ENCODE measurements at regions not wholly inside any gene's neighbourhood (a gene's known extent, or its start where the extent isn't known, plus 50 kb on each side); places are given as distances from the start of the nearest gene placed in this dataset.

DNA sequence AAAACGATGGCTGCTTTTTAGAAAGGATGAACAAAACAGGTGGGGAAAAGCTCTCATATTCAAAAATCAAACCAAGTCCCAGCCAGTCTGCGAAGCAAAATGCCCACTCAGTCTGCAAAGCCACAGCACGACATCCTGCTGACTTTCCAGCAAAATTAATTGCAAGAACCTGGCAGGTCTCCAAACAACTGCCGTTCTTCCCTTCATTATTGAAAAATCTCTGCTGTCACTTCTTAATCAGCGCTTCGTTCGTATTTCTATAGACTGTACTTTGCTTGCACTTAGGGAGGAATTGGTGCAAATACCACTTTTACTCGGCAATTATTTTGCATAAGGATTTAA, 222.4 kb downstream of the CBLN4 start:
- DNase-seq: no peak

DNA sequence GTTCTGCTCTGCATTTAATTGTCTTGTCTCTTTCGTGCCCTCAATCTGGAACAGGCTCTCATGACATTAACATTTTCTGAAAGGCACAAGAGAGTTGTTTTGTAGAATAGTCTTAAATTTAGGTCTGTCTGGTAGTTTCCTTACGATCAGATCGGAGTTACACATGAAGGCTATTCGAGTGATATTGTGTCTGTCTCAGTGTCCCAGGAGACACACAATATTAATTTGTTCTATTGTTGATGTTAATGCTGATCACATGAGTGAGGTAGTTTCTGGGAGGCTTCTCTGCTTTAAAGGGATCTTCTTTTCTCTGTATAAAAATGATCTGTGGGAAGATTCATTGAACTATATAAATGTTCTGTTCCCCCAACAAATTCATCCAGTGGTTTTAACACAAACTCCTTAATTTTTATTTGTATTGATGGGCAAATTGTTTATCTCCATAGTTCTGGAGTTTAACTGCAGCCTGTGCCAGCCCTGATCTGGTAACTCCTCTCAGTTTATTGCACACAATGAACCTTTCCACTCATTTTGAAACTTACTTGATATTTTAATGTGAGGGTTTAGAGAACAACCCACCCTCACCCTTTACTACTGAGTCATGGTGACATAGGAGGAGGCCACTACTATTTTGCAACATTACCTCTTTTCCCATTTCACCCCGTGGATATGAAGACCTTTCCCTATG, 223.0 kb downstream of the CBLN4 start:
- DNase-seq: no peak

DNA sequence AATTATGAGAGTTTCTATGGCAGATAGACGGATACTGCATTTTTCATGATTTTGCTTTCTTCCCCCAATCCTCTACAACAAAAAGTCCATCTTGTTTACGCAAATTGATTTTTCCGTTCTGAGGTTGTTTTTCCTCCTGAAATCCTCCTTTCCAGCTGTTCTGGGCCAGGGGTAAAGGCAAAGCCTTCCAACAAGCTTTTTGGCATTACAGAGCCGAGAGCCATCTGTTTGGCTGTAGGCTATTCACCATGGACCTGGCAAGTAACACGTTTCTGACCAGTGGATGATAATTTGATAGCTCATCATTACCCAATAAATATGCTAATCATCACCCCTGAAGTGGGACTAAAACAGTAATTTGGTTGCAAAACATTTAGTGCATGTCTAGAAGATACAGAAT, 226.5 kb downstream of the CBLN4 start:
- no peak for DNase-seq

DNA sequence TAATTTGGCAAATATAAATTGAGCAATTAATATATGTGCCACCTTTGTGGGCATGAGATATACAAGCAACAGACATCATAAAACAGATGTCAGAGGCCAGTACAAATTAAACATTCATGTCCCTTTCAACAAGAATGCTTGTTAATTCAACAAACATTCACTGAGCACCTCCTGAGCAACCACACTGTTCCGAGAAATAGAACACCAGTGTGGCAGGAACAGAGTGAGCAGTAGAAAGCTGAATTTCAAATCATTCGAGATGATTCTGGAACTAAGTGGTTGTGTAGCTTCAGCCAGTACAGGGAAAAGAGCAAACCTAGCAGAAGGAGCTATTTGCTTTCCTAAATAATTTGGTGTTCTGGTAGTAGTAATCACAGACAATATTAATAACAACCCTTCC, 227.7 kb downstream of the CBLN4 start:
- DNase-seq: no peak

DNA sequence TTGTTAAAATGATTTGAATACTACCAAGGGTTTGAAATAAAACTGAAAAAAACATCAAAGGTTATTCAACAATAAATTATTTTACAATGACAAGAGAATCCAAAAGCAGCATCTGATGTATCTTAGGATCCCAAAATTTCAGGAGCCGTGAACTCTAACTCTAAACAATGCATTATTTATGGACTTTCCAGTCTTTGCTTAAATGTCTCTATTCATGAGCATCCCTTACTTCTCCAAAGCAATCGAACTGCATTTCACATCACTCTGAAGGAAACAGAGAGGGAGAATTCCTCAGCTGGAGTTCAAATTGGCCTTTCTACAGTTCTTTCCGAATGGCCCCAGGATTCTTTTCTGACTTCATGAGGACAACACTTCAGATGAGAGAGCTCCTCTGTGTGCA, 229.1 kb downstream of the CBLN4 start:
- DNase-seq: no peak

GRCh38 chr20:55774628-55775027, 230.7 kb downstream of the CBLN4 start:
- DNase-seq: no peak

GRCh38 chr20:55761797-55762196, 243.5 kb downstream of the CBLN4 start:
- DNase-seq: no peak

DNA sequence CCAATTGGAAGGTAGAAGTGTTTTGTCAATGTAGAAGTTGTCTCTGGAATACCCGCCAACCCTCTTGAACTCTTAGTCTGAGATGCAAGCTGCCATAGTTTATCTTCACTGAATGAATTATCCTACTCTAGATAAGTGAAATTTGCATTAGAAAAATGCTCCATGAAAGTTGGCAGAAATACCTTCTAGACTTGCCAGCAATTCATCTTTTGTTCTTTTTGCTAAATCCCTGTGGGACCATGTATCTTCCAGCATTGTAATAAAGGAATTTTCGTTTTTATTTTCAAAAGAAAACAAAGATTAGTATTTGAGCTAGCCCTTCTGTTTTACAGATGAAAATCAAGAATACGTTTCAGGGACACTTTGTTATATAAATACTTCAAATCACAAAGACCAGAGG, 244.2 kb downstream of the CBLN4 start:
- DNase-seq: no peak

- no peak for DNase-seq
Observed at GRCh38 chr20:55760586-55760985, 244.7 kb downstream of the CBLN4 start.

- no peak for DNase-seq
Observed at GRCh38 chr20:55755861-55756260, 249.5 kb downstream of the CBLN4 start.

DNA sequence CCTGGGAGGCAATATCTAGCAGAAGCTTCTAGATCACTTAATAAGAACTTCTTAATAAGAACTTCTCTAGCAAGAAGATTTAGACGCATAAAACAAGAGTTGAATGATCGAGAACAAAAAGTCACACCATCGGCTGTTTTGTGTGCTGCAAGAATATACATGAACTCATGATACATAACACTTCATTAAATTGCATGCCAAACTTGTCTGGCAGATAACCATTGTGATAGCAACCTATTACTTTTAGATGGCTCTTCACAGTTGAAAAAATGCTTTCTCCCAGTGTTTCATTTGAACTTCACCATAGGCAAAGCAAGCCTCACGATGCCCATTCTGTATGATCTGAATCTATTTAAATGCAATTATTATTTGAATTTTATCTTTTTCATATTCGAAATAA, 249.9 kb downstream of the CBLN4 start:
- no peak for DNase-seq

DNA sequence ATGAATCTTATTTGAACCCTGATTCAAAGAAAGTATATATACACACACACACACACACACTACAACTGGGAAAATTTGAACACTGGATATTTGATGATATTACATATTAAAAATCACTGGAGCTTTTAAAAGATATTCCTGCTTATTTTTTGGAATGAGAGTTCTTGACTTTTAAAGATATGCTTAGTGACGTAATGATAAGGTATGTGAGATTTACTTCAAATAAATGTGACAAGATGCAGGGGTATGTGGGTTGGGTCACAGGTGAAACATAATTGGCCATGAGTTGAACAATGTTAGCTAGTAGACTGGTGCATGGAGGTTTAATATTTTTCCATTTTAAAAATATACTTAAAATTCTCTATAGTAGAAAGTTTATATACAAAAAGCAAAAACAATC, 258.6 kb downstream of the CBLN4 start:
- DNase-seq: no peak

- DNase-seq: no peak
Observed at GRCh38 chr20:55745840-55746239, 259.5 kb downstream of the CBLN4 start.

DNA sequence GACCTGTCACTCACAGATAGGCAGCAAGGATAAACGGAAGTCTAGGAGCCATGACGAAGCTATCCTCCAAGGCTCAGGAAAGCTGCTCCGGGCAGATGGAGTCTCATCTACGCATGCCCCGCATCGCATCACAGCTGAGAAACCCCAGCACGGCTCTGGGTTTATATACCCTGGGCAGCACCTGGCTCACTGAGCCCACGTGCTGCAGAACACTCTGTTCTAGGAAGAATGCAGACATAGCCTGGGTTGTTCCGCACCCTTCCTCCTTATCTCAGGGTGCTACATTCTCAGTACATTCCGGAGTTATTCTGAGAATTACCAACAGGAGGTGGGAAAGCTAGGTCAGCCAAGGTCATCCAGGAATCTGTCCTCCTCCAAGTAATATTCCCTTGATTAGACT, 260.4 kb downstream of the CBLN4 start:
- no peak for DNase-seq

- DNase-seq: no peak
Observed at GRCh38 chr20:55741801-55742200, 263.5 kb downstream of the CBLN4 start.

DNA sequence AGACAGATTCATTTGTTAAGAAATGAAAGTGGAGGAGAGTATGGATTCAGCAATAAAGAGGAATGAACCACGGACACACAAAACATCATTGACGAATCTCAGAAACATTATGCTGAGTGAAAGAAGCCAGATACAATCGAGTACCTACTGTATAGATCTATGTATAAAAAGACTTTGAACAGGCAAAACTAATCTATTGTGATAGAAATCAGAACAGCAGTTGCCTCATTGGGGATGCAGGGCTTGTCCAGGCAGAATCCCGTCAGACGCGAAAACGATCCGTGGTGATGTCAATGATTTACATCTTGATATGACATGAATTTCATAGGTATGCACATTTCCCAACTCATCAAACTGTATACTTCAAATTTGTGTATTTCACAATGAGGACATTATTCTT, 265.2 kb downstream of the CBLN4 start:
- no peak for DNase-seq

DNA sequence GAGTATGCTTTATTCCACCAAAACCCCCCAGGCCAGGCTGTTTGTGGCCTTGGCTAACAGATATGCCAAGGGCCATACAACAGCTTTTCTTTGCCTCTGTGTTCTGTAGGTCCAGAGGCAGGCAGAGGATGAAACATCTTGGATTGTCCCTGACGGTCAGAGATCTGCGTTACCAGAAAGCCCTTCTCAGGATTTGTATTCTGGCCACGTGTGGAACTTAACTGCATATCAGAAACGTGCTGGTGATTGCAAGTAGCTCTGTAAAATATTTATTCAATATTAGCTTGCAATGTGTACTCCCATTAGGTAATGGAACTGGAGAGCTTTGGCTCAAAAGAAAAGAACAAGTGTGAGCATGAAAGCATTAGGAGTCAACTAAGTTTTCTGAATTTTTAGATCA, 275.0 kb downstream of the CBLN4 start:
- DNase-seq: no peak

DNA sequence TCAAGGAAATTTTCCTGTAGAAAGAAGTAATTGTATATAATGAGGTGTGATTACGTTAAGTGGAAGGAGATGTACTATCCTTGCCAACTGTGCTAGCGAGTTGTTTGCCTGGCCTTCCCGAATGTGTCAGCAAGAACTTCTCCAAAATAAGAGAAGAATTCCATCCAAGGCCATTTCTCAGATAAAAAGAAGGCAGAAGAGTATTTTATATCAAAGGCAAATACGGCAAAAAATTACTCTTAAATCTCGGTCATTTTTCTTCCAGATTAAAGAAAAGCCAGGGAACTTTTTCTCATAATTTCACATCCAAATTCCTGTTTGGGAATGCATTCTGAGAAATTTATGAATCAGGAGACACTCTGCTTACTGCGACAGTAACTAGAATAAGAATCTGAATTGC, 290.6 kb downstream of the CBLN4 start:
- DNase-seq: no peak

DNA sequence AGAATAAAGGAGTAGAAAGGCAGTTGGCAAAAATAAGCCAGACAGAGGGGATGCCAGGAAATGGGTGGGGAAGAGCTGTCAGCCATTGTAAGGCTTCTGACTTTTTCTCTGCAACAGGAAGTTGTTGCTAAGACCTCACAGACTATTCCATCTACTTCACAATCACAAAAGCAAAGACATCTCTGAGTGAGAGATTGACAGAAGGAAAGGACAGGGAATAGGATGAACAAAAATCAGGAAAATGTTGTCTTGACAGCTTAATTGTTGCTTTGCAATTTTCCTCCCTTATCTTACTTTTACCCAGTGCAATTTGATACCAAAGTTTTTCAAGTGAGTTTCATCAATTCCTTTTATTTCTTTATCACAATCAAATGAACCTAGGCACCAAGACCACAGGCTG, 291.2 kb downstream of the CBLN4 start:
- DNase-seq: no peak

GRCh38 chr20:55704458-55704857, 300.9 kb downstream of the CBLN4 start:
- no peak for DNase-seq

- DNase-seq: no peak
Observed at GRCh38 chr20:55701467-55701866, 303.9 kb downstream of the CBLN4 start.

DNA sequence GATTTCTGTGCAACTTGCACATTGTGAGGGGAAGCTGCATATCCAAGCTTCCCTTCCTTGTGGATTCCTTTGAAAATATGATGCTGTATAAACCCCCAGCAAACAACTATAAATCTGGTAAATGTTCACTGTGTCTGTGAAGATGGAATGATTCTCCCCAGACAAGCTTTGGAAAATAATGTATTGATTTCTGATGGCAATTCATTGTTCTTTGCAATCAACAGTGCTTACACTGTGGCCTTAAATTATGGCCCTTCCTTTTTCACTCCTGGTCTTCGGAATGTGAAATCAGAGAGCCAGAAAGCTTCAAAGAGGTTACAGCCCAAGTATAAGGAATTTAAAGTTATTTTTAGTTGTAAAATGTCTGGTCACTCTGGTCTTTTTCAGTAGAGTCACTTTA, 308.8 kb downstream of the CBLN4 start:
- no peak for DNase-seq

DNA sequence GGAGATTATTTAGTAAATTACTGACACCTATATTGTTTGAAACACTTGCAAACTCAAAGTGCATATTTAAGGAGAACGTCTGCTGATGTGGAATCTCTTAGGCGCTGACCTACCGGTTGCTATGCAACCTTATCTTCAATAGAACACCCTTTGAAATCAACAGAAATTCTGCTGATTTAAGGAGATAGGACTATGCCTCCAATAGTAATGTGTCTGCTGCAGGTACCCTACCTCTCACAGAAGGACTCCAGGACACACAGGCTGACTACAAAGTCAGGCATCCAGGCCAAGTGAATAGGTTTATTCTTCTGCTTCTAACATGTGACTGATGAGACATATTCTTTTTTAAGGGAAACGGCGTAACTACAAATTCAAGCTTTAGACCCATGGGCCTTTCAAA, 311.7 kb downstream of the CBLN4 start:
- no peak for DNase-seq

- DNase-seq: no peak
Observed at GRCh38 chr20:55685841-55686240, 319.5 kb downstream of the CBLN4 start.

DNA sequence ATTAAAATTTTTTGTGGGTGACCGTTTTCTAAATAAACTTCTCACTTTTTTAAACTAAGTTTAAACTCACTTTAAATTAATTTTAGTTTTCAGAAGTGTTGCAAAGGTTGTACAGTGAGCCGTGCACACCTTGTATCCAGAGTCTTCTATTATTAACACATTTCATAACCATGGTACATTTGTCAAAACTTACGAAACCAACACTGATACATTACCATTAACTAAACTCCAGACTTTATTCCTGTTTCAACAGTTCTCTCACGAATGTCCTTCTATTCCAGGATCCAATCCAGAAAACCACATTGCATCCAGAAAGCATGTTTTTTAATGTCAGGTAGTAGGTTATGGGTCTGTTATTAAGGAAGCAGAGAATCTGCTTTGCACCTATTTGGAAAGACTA, 319.9 kb downstream of the CBLN4 start:
- DNase-seq: no peak

DNA sequence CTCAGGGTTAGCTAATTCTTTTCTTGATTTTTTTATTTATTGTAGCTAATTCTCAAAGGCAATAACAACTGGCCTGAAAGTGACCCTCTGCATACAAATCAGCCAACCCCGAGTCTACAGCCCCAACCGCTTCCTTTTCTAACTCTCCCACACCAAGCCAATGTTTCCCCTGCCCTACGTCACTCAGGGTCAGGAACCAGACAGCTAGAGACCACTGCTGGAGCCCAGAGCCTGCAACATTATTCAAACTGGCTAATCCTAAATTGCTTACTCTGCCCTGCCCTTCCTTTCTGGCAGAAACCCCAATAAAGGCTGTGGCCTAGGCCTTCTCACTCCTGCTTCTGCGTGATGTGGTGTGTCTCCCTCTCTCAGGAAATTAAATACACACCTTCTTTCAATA, 320.7 kb downstream of the CBLN4 start:
- DNase-seq: no peak
